Chondrocyte (in vitro differentiated cells): ENCODE measurements at regions not wholly inside any gene's neighbourhood (a gene's known extent, or its start where the extent isn't known, plus 50 kb on each side); places are given as distances from the start of the nearest gene placed in this dataset.

Experiments
- DNase-seq: peaks from one replicate; pipeline ENCODE4 v3.0.0; 2021; ENCODE audit warnings: mixed read lengths, low spot score
- H3K27ac Mint-ChIP-seq: one replicate; pipeline ENCODE4 v1.8.0; 2021; ENCODE audit warnings: mild to moderate bottlenecking, moderate library complexity, mixed read lengths; ENCODE audit not compliant: unreplicated experiment
- H3K27me3 Mint-ChIP-seq: 2 replicates; pipeline ENCODE4 v1.8.0; 2021; ENCODE audit warnings: low read depth, mixed read lengths
- H3K36me3 Mint-ChIP-seq: 2 replicates; pipeline ENCODE4 v1.8.0; 2021; ENCODE audit warnings: low read depth, mixed read lengths
- H3K4me1 Mint-ChIP-seq: 2 replicates; pipeline ENCODE4 v1.8.0; 2021; ENCODE audit warnings: low read depth, mild to moderate bottlenecking, mixed read lengths
- H3K4me3 Mint-ChIP-seq: one replicate; pipeline ENCODE4 v1.8.0; 2021; ENCODE audit warnings: mild to moderate bottlenecking, moderate library complexity, mixed read lengths; ENCODE audit not compliant: unreplicated experiment
- H3K9me3 Mint-ChIP-seq: 2 replicates; pipeline ENCODE4 v1.8.0; 2021; ENCODE audit warnings: low read depth, mixed read lengths
- CTCF ChIP-seq: fragments of 200-600 bp; sonication (generic); IDR thresholded peaks from 2 replicates; pipeline ENCODE4 v1.5.0; 2021; ENCODE audit warnings: antibody characterized with exemption, mild to moderate bottlenecking, moderate library complexity

GRCh38 chr6:134454794-134455193, 136.9 kb upstream of the SGK1 start:
- no peak for DNase-seq
- no peak for TF ChIP-seq CTCF
- no peaks in the 10 kb centered on the region for H3K36me3 Mint-ChIP-seq
- H3K27me3 Mint-ChIP-seq = no peaks in the 10 kb centered on the region
- no peaks in the 10 kb centered on the region for H3K9me3 Mint-ChIP-seq
- H3K4me1 Mint-ChIP-seq = peaks cover 9% of the 10 kb centered on the region
- H3K4me3 Mint-ChIP-seq = no peak overlapping the region
- H3K27ac Mint-ChIP-seq = no peak overlapping the region

GRCh38 chr6:134453792-134454510, 136.0 kb upstream of the SGK1 start:
- no peak for DNase-seq
- no peak for TF ChIP-seq CTCF
- Mint-ChIP-seq H3K27ac (no peak overlapping the region), H3K27me3 (no peaks in the 10 kb centered on the region), H3K36me3 (no peaks in the 10 kb centered on the region), H3K9me3 (no peaks in the 10 kb centered on the region), H3K4me1 (peaks cover 9% of the 10 kb centered on the region), H3K4me3 (no peak overlapping the region)

- H3K36me3 Mint-ChIP-seq = no peaks in the 10 kb centered on the region
- no peak overlapping the region for H3K27ac Mint-ChIP-seq
- H3K4me1 Mint-ChIP-seq = peaks cover 13% of the 10 kb centered on the region
- H3K4me3 Mint-ChIP-seq = no peak overlapping the region
- no peak for TF ChIP-seq CTCF
- DNase-seq = no peak
- H3K9me3 Mint-ChIP-seq = no peaks in the 10 kb centered on the region
- H3K27me3 Mint-ChIP-seq = no peaks in the 10 kb centered on the region
Measured at GRCh38 chr6:134452906-134453305, 135.0 kb upstream of the SGK1 start.

GRCh38 chr6:134451529-134451928, 133.6 kb upstream of the SGK1 start:
- no peak for DNase-seq
- H3K36me3 Mint-ChIP-seq = no peaks in the 10 kb centered on the region

DNA sequence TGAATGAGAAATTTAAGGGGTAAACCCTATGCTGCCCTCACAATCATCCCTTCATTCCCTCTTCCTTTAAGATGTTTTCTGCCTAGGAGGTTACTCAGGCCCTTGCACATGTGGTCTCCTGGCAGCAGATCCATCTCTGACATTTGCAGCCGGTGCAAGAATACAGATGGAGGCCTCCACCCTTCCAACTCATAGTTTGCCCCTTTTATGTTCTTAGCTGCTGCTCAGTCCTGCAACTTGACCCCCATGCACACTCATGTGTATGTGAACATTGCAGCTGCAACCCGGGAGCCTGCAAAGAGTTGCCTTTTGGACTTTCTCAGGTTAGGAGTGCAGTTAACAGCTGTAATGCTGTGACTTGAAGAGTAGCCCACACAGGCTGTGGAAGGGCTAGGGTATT, 131.9 kb upstream of the SGK1 start:
- no peaks in the 10 kb centered on the region for H3K9me3 Mint-ChIP-seq
- H3K4me1 Mint-ChIP-seq = peaks cover 27% of the 10 kb centered on the region
- H3K36me3 Mint-ChIP-seq = no peaks in the 10 kb centered on the region
- H3K4me3 Mint-ChIP-seq = no peak overlapping the region
- DNase-seq = no peak
- H3K27ac Mint-ChIP-seq = no peak overlapping the region
- H3K27me3 Mint-ChIP-seq = no peaks in the 10 kb centered on the region
- TF ChIP-seq CTCF = no peak

More at GRCh38 chr6:134451529-134451928, 133.6 kb upstream of the SGK1 start:
- no peaks in the 10 kb centered on the region for H3K9me3 Mint-ChIP-seq
- H3K4me1 Mint-ChIP-seq = peaks cover 25% of the 10 kb centered on the region
- no peaks in the 10 kb centered on the region for H3K27me3 Mint-ChIP-seq
- TF ChIP-seq CTCF = no peak
- H3K4me3 Mint-ChIP-seq = no peak overlapping the region
- H3K27ac Mint-ChIP-seq = no peak overlapping the region
